AML-193 (cell line): ENCODE measurements at regions not wholly inside any gene's neighbourhood (a gene's known extent, or its start where the extent isn't known, plus 50 kb on each side); places are given as distances from the start of the nearest gene placed in this dataset.
"Not testable (repeated sequence)": the region's sequence is repeated elsewhere in the genome, so short reads cannot be mapped to it uniquely, and the experiment has no call there.

Experiments used
- DNase-seq, 2 experiments: peaks; one replicate each; lab custom pipeline; 2025; lab: John Stamatoyannopoulos, UW

DNA sequence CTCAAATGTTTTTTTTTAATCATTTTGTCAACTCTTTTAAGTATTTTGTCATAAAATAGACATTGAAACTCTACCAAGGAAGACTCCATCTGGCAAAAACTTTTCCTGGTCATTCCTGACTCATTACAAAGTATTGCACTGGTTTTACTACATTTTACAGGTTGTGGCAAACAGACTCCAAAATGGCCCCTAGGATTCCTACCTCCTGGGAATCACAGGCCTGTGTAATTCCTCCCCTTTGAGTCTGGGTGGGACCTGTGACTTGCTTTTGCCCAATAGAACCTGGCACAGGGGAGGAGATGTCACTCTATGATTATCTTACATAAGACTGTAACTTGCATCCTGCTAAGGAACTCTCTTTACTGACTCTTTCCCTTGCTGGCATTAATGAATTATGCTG is 123.6 kb upstream of the KCNJ6 start:
- no peak for DNase-seq

DNA sequence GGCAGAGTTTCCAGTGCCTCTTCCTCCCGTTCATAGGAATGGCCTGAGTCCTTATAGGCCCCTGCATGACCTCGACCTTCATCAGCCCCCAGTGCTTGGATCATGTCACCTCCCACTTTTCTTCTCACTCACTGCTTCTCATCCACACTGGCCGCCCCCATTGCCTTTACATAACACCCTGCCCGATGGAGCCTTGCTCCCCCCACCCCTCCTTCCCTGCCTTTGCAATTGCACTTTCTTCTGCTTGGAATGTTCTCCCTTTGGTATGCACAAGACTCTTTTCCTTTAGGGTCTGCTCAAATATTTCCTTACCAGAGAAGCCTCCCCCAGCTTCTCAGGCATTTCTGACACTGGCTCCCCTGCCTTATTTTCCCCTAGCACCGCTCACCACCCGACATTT is 125.2 kb upstream of the KCNJ6 start:
- DNase-seq, result no peak

DNA sequence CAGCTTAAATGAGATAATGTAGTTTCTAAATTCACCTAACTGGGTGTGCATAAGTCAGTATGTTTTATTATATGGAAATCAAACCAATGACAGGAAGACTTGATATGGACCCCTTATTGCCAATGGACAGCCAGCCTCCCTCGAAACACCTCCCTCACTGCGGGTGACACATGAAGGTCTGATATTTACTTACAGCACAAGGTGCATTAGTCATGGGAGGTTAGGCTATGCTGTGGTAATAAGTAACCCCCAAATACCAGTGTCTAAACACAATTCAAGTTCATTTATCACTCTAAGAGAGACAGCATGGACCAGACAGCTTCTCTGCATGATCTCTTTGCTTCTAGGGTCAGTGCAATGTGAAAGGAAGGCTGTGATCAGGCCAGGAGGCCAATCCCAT is 126.0 kb upstream of the KCNJ6 start:
- no peak for DNase-seq

DNA sequence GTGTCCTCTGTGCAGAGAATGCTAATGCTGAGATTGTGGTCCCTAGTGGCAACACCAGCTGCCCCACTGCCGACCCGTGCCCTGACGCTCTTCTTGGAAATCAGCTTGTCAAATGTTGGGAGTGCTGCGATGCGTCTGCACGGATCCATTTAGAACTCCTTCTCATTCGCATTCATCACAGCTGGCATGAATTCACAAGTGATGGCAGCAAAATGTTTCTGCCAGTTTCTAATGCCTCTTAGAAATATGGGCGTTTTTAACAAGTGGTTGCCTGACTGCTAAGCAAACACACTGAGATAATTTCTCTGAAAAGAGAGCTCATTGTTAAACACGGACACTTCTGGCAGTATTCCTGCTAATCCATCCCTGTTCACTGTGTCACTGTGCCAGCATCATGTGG is 131.9 kb upstream of the KCNJ6 start:
- DNase-seq, result no peak

DNA sequence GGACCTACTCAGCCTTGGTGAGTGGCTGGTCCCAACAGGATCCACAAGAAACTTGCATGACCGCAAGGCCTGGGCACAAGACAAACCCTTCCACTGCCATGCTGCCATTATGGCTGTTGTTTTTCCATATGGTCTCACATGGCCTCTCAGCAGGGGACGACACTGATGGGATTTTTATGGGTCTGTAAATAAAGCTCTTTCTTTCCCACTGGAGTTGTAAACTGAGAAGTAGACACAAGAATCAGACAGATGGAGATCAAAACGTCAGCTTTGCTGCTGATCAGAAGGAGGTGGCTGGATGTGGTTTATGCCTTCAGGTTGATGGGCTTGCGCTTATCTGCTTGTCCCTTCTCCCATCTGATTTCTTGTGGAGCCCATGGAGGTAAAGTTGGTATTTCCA is 138.1 kb upstream of the KCNJ6 start:
- no peak for DNase-seq

DNA sequence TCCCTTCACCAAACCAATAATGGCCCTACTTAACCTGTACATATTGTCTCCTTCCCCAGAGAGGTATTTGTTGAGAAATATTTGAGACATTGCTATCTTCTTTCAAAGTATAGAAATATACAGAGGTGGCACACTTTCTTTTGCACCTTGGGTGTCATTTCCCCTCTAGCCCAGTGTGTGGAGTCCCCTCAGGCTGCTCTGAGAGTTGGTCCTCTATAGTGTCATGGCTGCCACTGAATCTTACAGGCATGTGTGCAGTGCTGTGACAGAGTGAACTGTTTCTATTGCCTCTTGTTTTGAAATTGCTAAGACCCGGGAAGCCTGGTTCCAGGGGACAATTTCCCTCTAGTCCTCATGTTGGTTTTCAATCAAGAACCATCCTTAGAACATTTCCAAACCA is 140.2 kb upstream of the KCNJ6 start:
- no peak for DNase-seq

DNA sequence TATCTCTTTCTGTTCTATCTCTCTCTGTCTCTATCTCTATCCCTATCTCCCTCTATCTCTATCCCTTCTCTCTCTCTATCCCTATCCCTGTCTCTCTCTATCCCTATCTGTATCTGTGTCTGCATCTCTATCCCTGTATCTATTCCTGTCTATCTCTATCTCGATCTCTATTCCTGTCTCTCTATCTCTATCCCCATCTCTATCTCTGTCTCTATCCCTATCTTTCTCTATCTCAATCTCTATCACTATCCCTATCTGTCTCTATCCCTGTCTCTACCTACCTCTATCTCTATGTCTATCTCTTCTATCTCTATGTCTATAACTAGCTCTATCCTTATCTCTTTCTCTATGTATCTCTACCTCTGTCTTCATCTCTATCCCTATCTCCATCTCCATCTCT is 141.4 kb upstream of the KCNJ6 start:
- no peak for DNase-seq

DNA sequence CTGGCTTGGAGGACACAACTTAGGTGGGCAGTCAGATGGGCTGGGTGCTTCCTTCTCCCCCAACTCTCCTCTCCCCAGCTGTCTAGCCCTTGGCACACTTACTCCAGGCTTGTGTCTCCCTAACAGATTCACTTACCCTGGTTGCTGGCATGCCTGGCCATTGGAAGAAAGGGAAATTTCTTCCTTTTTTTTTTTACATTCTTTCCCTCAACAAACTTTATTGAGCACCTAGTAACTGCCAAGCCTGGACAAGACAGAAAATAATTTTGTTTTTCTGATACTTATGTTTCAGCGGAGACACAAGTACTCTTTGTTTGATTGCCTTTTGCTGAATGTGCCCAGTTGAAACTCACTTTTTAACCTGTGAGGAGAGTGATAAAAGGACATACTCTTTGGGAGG is 144.3 kb upstream of the KCNJ6 start:
- DNase-seq, result no peak

DNA sequence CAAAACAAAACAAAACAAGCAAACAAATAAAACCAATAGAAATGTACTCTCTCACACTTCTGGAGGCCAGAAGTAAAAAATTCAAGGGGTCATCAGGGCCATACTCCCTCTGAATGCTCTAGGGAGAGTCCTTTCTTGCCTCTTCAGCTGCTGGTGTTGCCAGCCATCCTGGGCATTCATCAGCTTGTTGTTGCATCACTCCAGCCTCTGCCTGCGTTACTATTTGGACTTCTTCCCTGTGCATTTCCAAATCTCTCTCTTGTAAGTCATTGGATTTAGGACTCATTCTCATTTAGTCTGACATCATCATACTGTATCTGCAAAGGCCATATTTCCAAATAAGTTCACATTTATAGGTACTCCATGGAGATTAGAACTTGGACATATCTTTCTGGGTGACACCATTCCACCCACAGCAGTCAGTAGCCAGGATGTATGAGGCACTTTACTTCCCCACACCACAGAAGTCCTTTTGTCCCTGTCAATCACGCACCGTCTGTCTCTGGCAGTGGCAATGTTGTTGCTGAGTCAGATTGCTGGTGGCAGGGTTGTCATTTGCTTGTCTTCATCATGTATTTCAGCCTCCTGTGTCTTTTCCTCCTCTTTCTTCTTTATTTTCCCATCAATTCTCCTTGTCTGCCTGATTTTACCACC is 151.0 kb upstream of the KCNJ6 start:
- no peak for DNase-seq

DNA sequence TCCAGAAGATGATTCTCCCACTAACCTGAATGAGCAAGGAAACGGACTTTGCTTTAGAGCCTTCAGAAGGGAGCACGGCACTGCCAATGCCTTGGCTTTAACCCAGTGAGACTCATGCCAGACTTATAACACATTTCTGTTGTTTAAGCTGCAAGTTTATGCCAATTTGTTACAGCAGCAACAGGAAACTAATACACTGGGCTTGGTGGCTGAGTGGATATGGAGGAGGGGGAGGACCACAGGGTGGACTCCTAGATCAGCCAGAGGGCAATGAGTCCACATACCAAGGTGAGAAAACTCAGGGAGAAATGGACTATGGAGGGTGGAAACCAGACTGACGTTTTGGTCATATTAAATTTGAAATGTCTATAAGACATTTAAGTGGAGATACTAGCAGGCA is 156.2 kb upstream of the KCNJ6 start:
- no peak for DNase-seq

DNA sequence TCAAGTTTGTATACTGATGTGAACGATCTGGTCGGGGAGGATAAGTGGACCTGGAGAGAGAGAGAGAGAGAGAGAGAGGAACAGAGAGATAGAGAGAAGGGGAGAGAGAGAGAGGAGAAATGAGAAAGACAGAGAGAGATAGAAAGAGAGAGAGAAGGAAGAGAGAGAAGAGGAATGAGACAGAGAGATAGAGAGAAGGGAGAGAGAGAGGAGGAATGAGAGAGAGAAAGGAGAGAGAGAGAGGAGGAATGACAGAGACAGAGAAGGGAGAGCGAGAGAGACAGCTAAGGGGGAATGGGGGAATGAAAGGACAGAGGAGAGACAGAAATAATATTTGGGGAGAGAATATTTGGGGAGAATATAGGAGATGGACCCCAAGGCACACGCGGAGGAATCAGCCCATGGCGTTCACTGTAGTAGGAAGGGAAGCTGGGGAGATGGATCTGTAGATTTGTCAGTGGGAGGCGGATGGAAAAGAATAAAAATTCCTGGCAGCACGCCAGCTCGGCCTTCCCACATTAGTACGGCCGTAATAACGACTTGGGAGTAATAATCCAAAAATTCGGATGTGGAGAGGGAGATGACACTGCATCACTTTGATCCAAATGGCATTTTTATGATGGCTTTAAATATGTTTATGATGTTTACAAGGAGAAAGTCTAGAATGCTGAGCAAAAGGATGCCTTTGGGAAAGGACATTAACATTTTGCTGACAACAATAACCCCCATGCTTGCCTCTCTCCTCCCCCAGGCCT is 159.8 kb upstream of the KCNJ6 start:
- no peak for DNase-seq

DNA sequence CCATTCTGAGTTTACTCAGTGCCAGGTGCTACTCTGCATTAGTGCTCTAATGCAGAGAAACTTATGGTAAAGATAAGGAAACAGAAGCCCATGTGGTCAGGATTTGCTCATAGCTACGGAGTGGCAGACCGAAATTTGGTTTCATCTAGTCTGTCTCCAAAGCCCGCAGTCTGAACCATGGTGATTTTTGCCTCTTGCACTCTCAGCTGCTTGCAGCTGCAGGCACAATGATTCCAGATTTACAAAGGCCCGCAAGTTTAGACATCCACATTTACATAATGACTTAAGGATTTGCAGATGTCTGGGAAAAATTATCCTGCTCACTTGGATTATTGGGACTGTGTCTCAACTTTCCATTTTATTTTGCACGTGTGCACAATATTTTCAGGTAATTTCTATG is 161.3 kb upstream of the KCNJ6 start:
- no peak for DNase-seq

DNA sequence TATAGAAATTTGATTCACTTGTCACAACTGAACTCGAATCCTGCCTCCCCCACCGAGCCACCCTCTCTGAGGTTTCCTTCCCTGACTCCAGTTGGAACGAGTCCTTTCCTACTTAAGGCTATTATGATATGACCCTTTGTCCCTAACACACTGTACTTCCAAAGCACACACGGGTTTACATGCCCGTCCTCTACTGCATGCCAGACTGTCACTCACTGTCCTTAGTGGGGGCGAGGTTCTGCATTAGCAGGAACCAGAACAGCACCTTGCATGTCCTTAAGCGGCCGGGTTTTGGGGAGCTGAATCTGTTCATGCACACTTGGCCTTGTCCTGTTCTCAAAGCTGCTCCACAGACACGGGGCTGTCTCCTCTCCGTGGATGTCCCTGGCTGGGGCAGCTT is 164.6 kb upstream of the KCNJ6 start:
- DNase-seq, result no peak

DNA sequence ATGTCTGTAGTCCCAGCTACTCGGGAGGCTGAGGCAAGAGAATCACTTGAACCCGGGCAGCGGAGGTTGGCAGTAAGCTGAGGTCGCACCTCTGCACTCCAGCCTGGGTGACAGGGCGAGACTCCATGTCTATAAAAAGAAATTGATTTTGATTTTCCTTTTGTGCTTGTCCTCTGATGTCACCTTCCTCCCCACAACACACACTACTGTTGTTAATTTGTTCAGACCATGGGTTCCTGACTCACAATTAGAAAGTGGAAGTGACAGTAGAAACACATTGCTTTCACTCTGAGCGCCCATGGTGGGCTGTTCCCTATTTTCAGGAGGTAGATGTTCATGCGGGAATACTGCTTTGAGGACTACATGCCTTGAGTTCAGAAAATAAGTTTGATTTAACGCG is 165.5 kb upstream of the KCNJ6 start:
- no peak for DNase-seq

DNA sequence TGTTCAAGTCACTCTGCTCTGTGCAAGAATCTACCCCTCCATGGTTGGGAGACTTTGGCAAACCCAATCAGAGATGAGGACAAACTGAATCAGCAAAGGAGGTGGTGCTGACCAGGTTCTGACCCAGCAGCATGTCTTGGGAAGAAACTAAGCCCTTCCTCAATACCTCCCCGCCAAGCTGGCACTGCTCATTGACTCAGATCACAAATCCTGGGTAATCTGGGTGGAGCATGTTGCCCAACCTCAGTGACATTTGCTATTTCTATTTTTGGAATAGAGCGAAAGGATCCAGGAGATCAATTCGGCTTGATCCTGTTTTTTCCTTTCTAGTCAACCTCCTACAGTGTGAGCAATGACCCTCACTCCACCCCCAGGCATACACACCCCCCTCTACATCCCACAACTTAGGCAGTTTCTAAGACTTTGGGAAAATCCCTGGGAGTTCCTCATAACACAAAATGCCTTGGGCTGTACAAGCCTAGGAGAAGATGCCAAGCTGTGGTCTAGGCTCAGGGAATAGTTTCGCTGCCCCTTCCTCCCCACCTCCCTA is 166.8 kb upstream of the KCNJ6 start:
- no peak for DNase-seq

DNA sequence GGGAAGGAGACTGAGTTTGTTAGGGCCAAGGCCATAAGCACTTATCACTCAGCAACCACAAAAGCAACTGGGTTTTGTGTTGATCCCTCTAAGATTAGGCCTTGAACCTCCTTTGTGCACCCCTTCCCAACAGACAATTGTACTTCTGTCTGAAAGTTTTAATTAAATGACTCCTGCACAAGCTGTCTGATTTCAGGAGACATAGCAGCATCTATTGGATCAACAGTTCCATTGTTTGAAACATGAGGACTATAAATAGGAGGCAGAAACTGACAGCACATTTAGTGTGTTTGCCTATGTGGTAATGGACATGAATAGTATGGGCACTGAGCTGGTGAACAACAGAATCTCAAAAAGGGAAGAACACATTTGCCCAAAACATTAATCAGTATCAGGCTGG is 167.3 kb upstream of the KCNJ6 start:
- DNase-seq, result no peak

DNA sequence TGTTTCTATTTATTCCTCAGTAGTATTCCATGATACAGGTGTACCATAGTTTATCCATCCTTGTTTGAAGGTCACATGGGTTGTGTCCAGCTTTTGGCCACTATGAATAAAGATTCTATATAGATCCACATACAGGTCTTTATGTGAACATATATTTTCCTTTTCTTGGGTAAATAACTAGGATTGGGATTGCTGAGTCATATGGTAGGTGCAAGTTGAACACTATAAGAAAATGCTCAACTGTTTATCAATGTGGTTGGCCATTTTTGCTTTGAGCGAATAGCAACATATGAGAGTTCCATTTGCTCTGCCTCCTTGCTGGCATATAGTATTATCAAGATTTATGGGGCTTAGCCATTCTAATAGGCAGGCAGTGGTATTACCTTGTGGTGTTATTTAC is 170.2 kb upstream of the KCNJ15 start:
- DNase-seq, result no peak

DNA sequence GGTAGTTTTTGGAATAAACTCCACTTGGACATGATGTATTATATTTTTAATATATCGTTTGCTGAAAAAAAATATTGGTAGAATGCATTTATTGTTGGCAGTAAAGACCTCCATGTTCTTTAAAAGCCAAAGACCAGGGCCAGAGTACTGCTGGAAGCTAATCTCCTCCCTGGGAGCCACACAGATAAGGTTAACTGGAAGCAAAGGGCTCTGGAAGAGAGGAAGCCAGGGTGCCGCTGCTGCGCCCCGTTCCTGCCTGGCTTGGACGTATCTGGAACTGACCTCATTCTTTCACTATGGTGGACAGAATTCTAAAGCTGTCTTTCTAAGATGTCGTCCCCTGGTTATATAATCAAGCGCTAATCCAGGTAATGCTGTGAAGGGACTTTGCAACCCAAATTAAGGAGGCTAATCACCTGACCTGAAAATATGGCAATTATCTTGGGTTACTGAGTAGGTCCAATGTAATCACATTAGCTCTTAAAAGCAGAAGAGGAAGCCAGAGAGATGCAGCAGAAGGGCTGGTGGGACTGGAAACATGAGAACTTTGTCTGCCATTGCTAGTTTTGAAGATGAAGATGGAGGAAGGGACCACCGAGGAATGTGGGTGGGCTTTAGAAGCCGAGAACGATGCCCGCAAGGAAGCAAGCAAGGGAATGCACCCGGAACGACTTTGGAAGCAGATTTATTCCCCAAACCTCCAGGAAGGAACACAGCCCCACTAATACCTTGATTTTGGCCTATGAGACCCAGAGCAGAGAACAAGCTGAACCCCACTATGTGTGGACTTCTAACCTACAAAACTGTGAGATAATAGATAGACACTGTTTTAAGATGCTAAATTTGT is 167.7 kb upstream of the KCNJ15 start:
- DNase-seq, result no peak

DNA sequence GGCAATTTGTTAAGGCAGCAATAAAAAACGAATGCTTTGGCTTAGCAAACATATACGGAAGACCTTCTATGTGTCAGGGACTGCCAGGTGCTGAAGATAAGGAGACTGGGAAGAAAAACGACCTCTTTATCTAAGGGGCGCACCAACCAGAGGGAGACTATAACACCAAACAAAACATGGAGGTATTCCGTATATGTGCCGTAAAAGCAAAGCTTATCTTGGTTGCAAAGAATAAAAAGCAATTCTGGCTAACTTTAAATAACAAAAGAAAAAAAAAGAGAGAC is 167.1 kb upstream of the KCNJ15 start:
- no peak for DNase-seq

DNA sequence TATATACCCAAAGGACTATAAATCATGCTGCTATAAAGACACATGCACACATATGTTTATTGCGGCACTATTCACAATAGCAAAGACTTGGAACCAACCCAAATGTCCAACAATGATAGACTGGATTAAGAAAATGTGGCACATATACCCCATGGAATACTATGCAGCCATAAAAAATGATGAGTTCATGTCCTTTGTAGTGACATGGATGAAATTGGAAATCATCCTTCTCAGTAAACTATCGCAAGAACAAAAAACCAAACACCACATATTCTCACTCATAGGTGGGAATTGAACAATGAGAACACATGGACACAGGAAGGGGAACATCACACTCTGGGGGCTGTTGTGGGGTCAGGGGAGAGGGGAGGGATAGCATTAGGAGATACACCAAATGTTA is 165.7 kb upstream of the KCNJ15 start:
- DNase-seq, result not testable (repeated sequence)

DNA sequence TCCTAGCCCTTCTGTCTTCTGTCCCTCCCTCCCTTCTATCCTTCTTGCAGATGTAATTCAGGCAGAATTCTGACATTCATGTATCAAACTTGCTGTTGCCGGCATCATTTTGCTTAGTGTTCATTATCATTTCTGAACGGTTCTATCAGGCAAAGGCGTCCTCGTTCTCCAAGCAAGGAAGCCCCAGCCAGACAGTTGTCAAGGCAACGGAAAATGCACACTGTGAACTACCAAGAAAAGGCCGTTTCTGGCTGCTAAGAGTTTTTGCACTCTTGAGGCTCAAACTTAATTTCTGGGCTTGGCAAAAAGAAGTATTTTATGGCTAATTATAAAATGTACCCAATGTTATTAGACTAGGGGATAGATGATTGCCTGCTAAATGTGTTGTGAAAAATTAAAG is 164.7 kb upstream of the KCNJ15 start:
- DNase-seq, result no peak

DNA sequence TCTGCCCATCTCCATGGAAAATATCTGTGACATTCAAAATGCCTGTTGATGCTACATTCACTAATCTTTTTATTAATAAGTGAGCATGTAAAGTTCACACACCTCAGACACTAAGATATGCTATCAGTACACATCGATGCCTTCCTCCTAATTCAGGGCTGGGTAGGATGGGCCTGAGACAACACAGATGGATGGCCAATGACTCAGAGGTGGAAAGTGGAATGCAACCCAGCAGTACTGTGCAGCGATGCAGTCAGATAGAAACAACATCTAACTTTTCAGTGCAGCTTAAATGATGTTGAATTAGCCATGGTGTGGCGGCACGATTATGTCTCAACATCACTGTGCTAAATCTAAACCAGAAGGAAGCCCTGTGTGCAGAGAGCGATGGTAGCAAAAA is 161.6 kb upstream of the KCNJ15 start:
- DNase-seq, result no peak

DNA sequence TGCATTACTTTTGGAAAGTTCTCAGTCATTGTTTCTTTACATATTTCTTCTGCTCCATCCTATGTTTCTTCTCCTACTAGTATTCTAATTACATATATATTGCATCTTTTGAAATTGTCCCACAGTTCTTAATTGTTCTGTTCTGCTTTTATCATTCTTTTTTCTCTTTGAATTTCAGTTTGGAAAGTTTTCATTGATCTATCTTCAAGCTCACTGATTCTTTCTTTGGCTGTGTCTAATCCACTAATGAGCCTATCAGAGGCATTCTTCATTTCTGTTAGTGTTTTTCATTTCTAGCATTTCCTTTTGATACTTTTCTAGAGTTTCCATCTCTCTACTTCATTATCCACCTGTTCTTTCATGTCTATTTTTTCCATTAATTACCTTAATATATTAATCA is 159.0 kb upstream of the KCNJ15 start:
- DNase-seq, result no peak
